ENCODE measurements at regions not wholly inside any gene's neighbourhood (a gene's known extent, or its start where the extent isn't known, plus 50 kb on each side); places are given as distances from the start of the nearest gene placed in this dataset.
"Not testable (repeated sequence)": the region's sequence is repeated elsewhere in the genome, so short reads cannot be mapped to it uniquely, and the experiment has no call there.

DNA sequence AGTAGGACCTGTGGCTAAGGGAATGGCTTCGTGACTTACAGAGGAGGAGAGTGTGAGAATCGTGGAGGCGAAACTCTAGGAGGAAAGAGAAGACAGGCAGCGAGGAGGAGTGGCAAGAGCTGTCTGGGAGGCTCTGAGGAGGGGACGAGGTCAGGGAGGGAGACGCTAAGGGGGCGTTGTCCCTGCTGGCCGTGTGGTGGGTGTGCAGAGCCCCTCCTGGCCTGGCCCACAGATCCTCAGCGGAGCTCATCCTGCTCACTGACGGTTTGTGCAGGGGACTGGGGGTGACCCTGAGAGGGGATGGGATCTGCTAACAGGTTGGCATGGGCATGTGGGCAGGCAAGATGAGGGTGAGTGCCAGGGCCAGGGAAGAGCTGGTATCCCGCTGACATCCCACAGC, 56.5 kb upstream of the PRR5 start:
- Histone ChIP-seq H3K4me2 (no peak overlapping the region), H3K9ac (no peak overlapping the region), H3K27ac (no peak overlapping the region), H3K79me2 (ENCODE audit: low read depth) (no peaks in the 10 kb centered on the region), H3K27me3 (no peaks in the 10 kb centered on the region), H4K20me1 (ENCODE audit: low read depth) (no peaks in the 10 kb centered on the region), H3K4me1 (no peaks in the 10 kb centered on the region), H3K4me3 (no peak overlapping the region), H3K9me3 (ENCODE audit: low read depth) (no peaks in the 10 kb centered on the region), H3K36me3 (no peaks in the 10 kb centered on the region), H3F3A (ENCODE audit: low read depth) (no peaks in the 10 kb centered on the region), H2AFZ (replicated peaks) (no peak overlapping the region)
- H3K36me3 Mint-ChIP-seq: no peaks in the 10 kb centered on the region
- H3K4me1 Mint-ChIP-seq: peaks cover 12% of the 10 kb centered on the region
- H3K9me3 Mint-ChIP-seq: no peaks in the 10 kb centered on the region
- TF ChIP-seq EZH2phosphoT487 (IDR thresholded peaks at IDR 0.05) (no peak), EZH2 (IDR thresholded peaks at IDR 0.05) (no peak)
- TF ChIP-seq, protein P1, sequence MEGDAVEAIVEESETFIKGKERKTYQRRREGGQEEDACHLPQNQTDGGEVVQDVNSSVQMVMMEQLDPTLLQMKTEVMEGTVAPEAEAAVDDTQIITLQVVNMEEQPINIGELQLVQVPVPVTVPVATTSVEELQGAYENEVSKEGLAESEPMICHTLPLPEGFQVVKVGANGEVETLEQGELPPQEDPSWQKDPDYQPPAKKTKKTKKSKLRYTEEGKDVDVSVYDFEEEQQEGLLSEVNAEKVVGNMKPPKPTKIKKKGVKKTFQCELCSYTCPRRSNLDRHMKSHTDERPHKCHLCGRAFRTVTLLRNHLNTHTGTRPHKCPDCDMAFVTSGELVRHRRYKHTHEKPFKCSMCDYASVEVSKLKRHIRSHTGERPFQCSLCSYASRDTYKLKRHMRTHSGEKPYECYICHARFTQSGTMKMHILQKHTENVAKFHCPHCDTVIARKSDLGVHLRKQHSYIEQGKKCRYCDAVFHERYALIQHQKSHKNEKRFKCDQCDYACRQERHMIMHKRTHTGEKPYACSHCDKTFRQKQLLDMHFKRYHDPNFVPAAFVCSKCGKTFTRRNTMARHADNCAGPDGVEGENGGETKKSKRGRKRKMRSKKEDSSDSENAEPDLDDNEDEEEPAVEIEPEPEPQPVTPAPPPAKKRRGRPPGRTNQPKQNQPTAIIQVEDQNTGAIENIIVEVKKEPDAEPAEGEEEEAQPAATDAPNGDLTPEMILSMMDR (IDR thresholded peaks at IDR 0.05): no peak
- peaks cover 2% of the 10 kb centered on the region for H3K27me3 Mint-ChIP-seq (ENCODE audit: insufficient read depth, low read depth)
- H3K4me3 Mint-ChIP-seq: no peak overlapping the region
- peak overlapping the region; percentile 2 for H3K27ac Mint-ChIP-seq
- no peak for DNase-seq (ENCODE audit: low spot score)

DNA sequence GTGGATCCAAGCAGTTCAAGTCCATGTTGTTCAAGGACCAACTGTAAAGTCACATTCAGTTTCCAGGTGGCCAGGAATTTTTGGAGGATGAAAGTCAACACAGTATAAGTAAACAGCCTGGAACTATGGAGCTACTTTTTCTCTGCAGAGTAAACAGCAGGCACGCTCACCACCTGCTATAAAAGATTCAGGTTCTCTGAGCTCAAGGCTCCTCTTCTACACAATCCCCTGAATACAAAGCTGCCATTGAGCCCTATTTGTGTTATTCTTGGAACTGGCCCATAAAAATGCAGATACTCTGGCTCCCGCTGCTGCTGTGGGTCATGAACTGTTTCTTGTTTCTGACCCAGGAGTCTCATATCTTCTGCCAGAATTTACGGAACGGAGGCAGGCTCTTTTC, 56.9 kb upstream of the PRR5 start:
- H3K27ac ChIP-seq: no peak overlapping the region
- Mint-ChIP-seq H3K4me3 (no peak overlapping the region), H3K27me3 (ENCODE audit: insufficient read depth, low read depth) (peaks cover 2% of the 10 kb centered on the region), H3K4me1 (peaks cover 12% of the 10 kb centered on the region), H3K9me3 (no peaks in the 10 kb centered on the region), H3K36me3 (no peaks in the 10 kb centered on the region), H3K27ac (peak overlapping the region; percentile 2)
- no peaks in the 10 kb centered on the region for H3K9me3 ChIP-seq (ENCODE audit: low read depth)
- H2AFZ ChIP-seq (replicated peaks): no peak overlapping the region
- no peaks in the 10 kb centered on the region for H3K36me3 ChIP-seq
- TF ChIP-seq, protein P1 (IDR thresholded peaks at IDR 0.05): no peak
- TF ChIP-seq EZH2 (IDR thresholded peaks at IDR 0.05): no peak
- no peak for TF ChIP-seq EZH2phosphoT487 (IDR thresholded peaks at IDR 0.05)
- DNase-seq (ENCODE audit: low spot score): no peak
- no peaks in the 10 kb centered on the region for H3K79me2 ChIP-seq (ENCODE audit: low read depth)
- H3K4me1 ChIP-seq: no peaks in the 10 kb centered on the region
- no peak overlapping the region for H3K9ac ChIP-seq
- no peak overlapping the region for H3K4me3 ChIP-seq
- H4K20me1 ChIP-seq (ENCODE audit: low read depth): no peaks in the 10 kb centered on the region
- H3F3A ChIP-seq (ENCODE audit: low read depth): no peaks in the 10 kb centered on the region
- no peak overlapping the region for H3K4me2 ChIP-seq
- no peaks in the 10 kb centered on the region for H3K27me3 ChIP-seq

DNA sequence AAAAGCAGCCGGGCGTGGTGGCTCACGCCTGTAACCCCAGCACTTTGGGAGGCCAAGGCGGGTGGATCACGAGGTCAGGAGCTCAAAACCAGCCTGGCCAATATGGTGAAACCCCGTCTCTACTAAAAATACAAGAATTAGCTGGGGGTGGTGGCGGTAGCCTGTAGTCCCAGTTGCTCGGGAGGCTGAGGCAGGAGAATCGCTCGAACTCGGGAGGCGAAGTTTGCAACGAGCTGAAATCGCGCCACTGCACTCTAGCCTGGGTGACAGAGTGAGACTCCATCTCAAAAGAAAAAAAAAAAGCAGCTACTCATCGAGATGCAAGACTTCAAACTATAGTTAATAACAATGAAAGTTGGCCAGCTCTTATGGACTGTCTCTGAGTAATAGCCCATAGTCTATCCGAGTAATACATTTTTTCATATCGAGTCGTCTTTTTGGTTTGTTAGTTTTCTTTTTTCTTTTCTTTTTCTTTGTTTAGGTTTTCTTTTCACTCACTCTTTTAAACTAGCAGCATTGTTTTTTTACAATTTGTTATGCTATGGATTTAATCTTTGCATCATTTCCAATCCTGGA, 58.4 kb upstream of the PRR5 start:
- H3K4me3 Mint-ChIP-seq; H3K4me1 ChIP-seq; H3K36me3 Mint-ChIP-seq; H3K4me2 ChIP-seq; H3K27me3 Mint-ChIP-seq (ENCODE audit: insufficient read depth, low read depth); H3K4me3 ChIP-seq; H3K27ac ChIP-seq; H3K36me3 ChIP-seq; H3K27me3 ChIP-seq; H4K20me1 ChIP-seq (ENCODE audit: low read depth); H3K9me3 ChIP-seq (ENCODE audit: low read depth); DNase-seq (ENCODE audit: low spot score); H3K9me3 Mint-ChIP-seq; H3F3A ChIP-seq (ENCODE audit: low read depth); H2AFZ ChIP-seq (replicated peaks); H3K9ac ChIP-seq; H3K79me2 ChIP-seq (ENCODE audit: low read depth): not testable (repeated sequence)
- Mint-ChIP-seq H3K27ac (peak overlapping the region; percentile 8), H3K4me1 (peaks cover 21% of the 10 kb centered on the region)

DNA sequence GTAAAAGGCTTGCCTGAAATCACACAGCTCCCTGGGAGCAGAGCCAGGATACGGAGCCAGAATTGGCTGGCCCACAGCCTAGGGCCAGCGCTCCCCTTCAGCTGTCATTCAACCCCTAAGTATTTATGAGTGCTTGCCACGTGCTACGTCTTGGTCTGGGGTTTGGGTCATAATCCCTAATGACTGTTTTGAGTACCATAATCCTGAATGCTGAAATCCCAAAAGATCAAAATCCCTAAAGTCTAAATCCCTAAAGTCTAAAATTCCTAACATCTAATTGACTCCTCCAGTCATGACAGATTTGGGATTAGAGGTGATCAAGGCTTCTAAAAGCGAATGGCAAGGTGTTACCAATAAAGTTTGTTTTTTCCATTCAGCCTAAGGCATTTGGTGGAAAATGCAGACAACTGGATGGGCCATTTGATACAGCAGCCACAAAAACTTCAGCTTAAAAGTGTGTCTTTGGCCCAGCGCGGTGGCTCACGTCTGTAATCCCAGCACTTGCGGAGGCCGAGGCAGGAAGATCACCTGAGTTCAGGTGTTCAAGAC, 59.8 kb upstream of the PRR5 start:
- no peak for TF ChIP-seq EZH2phosphoT487 (IDR thresholded peaks at IDR 0.05)
- TF ChIP-seq, protein P1 (IDR thresholded peaks at IDR 0.05): no peak
- no peak for TF ChIP-seq EZH2 (IDR thresholded peaks at IDR 0.05)
- peaks cover 10% of the 10 kb centered on the region for H3K27me3 Mint-ChIP-seq (ENCODE audit: insufficient read depth, low read depth)
- Histone ChIP-seq H2AFZ (replicated peaks) (no peak overlapping the region), H3K9me3 (ENCODE audit: low read depth) (no peaks in the 10 kb centered on the region), H3K4me1 (no peaks in the 10 kb centered on the region), H3K27me3 (no peaks in the 10 kb centered on the region), H3K79me2 (ENCODE audit: low read depth) (no peaks in the 10 kb centered on the region), H3K36me3 (no peaks in the 10 kb centered on the region), H3F3A (ENCODE audit: low read depth) (no peaks in the 10 kb centered on the region), H4K20me1 (ENCODE audit: low read depth) (no peaks in the 10 kb centered on the region), H3K27ac (no peak overlapping the region), H3K4me2 (no peak overlapping the region), H3K4me3 (no peak overlapping the region), H3K9ac (no peak overlapping the region)
- no peaks in the 10 kb centered on the region for H3K9me3 Mint-ChIP-seq
- no peak for DNase-seq (ENCODE audit: low spot score)
- H3K4me1 Mint-ChIP-seq: peaks cover 22% of the 10 kb centered on the region
- no peak overlapping the region for H3K27ac Mint-ChIP-seq
- no peak overlapping the region for H3K4me3 Mint-ChIP-seq
- H3K36me3 Mint-ChIP-seq: no peaks in the 10 kb centered on the region
